ENCODE measurements at regions not wholly inside any gene's neighbourhood (a gene's known extent, or its start where the extent isn't known, plus 50 kb on each side); places are given as distances from the start of the nearest gene placed in this dataset.
A peak's percentile ranks its signal among the peaks of the same experiment; 100 is the strongest.
"Not testable (repeated sequence)": the region's sequence is repeated elsewhere in the genome, so short reads cannot be mapped to it uniquely, and the experiment has no call there.

DNA sequence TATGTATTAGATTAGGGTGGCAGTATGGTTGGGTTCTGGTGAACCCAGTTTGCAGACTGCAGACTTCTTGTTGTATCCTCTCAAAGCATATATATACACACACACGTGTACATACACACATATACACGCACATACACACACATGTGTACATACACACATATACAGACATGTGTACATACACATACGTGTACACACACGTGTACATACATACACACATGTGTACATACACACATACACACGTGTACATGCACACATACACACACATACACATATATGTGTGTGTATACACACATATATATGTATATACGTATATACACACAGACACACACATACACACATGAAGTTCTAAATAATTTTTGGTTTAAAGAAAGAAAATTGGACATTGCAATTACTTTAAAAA, 780.2 kb downstream of the FLRT2 start:
- no peak for DNase-seq

DNA sequence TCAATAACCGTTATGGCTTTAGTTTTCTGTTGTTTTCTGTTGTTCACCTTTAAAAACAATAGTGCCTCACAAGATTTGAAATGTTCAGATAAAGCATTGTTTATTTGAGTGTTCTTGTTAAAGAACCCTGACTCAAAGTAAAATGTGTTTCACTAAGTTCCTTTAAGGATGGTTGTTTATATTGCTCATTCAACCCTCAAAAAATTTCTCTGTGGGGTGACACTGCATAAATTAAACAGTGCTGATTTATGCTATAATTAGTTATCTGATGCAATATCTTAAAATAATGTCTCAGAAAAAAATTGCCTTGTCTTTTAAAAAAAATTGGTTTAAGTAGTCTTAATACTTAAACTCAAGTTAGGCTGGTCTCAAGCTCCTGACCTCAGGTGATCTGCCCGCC, 775.1 kb downstream of the FLRT2 start:
- no peak for DNase-seq

DNA sequence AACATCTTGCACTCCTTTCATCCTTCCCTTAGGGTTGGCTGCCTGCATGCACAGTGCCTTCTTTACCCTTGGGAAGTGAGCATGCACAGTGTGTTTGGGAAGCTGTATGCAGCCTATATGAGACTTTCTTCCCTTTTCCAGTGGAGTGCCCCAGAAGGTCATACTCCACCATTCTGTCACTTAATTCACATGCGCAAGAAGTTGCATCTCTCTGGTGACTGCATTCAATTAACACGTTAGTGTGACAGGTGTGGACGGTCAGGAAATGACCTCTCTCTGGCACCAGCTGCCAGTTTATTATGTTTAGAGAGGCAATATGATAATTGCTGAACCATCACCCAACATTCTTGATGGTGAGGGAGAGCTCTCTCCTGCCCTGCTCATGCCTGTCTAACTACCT, 770.0 kb downstream of the FLRT2 start:
- DNase-seq: no peak

DNA sequence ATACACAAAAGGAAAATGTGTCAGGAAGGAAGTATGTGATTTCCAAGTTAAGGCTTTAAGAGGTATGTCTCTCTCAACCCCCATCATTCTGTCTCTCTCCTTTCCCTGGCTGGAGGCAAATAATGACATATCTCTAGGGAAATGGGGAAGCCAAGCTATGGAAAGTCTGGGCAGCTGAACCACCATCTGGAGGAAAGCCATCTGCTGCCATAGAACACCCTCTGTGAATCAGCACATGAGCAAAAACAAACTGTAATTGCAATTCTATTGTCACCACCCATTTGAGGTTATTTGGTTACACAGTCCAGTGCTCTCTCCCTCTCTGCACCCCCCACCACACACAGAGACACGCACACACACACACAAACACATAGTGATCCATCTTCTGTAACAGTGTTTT, 766.2 kb downstream of the FLRT2 start:
- no peak for DNase-seq

DNA sequence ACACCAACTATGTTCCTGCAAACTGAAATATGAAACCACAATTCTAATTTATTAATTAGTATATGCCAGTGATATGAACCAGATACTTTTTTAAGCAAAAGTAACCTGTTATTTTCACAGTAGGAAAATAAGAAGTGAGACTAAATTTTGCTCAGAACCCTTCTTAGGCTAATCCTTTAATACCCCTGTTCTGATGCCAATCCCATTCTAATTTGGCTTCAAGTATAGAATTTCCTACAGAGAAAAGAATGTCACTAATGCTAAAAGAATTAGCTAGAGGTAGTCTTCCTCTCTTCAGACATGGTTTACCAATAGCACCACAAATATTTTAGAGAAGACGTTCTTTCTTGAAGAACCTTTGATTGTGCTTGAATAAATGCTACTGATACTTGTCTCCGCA, 758.4 kb downstream of the FLRT2 start:
- DNase-seq: no peak

DNA sequence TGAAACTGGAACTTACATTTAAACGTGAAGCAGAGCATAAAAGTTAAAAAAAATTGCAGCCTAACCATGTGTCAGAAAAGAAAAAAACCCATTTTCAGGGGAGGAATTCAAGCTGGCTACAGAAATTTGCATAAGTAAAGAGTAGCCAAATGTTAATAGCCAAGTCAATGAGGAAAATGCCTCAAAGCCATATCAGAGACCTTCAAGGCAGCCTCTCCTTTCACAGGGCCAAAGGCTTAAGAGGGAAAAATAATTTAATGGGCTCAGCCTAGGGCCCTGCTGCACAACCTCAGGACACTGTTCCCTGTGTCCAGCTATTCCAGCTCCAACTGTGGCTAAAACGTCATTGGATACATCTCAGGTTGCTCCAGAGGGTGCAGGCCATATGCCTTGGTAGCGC, 749.5 kb downstream of the FLRT2 start:
- DNase-seq: no peak

DNA sequence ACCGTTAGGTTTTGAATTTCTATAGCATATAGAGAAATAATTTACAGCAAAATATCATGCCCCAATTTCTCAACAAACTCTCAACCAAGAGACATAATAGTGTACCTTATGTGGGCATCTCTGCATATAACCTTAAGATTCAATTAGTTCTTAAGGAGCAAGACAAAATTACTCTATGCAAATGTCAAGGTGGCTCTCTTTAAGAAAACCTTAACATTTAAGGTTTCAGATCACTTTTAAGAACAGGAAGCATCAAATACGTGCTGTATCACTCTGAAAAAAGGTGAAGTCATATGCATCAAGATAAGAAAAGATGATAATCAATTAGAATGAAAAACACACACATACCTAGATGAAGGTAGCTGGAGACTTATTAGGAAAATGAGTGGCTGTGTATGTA, 728.0 kb downstream of the FLRT2 start:
- no peak for DNase-seq

DNA sequence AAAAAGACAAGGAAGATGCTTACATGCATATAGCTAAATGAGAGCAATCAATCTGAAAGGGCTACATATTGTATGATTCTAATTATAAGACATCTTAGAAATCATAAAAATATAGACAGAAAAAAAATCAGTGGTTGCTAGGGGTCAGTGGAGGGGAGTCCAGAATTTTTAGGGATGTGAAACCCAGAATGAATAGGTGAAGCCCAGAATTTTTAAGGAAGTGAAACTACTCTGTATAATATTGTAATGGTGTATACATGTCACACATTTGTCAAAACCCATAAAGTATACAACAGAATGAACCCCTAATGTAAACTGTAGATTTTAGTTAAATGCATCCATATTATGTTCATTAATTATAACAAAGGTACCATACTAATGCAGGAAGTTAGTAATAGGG, 713.2 kb downstream of the FLRT2 start:
- DNase-seq: no peak

DNA sequence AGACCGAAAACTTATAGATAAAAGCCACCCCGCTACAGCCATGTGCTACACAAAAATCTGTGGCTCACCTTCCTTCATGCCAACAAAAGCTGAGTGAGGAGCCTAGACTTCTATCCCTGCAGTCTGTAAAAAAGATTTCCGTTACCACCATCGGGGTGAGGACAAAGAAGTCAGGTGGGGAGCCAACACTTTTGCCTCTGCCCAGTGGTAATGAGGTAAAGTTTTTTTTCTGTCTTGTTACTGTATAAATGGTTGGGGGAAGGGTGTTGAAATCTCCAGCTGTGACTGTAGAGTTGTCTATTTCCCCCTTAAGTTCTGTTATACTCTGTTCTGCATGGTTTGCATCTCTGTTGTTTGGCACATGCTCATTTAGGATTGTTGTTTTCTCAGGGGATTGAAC, 707.8 kb downstream of the FLRT2 start:
- DNase-seq: no peak

DNA sequence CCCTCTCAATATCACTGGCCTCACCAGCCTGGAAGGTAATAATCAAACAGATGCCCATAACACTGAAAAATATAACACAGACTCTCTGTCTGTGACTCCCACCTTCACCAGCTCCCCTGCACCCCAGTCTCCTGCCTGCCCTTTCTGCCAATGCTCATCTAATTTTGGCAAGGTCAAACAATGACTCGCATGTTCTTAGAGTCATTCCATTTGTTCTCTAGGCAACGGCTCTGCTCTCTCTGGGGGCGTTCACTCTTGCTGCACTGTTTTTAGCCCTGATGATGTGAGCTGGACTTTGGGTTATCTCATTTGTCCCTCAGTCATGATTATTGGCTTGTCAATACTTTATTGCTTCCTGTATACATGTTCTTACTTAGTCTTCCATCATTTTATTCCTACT, 691.8 kb downstream of the FLRT2 start:
- DNase-seq: no peak

DNA sequence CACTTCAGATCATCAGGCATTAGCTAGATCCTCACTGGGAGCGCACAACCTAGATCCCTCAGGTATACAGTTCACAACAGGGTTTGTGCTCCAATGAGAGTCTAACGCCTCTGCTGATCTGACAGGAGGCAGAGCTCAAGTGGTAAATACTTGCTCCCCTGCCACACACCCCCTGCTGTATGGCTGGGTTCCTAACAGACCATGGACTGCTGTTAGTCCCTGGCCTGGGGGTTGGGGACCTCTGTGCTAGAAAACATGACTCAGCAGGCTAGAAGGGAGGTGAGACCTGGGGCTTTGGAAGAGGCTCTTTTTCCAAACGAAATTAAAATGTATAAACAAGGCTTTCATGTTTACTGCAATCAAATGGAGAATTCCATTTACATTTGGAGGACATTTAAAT, 691.1 kb downstream of the FLRT2 start:
- no peak for DNase-seq

DNA sequence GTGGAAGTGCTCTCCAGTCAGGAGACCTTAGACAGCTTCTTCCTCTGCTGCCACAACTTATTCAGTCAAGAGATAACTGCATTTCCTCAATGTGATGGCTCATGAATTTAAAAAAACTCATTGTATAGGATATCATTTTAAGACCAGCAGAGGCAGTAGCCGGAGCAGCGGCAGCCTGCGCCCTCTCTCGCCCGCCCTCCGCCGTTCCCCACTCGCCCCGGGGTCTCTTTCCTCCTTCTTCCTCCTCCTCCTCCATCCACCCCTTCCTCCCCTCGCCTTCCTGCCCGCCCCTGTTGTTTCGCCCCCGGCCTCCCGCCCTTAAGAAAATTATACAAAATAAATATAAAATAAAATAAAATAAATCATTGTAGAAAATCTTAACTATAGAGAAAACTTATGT, 687.6 kb downstream of the FLRT2 start:
- no peak for DNase-seq

DNA sequence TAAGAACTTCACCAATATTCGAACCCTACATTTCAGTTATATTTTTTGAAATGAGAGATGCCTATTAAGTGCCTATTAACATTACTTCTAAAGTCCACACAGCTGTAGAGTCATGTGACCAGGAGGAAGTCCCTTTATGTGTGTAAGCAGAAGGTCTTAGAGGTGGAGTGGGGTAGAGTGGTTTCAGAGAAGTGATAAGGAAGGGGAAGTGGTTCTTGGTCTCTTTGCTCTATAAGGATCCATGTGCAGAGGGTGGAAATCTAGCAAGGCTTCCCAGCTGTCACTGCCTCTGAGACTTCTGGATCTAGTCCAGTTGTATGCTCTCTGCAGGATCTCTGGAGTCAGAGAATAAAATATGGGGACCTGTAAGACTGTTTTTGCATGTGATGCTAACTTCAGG, 673.9 kb downstream of the FLRT2 start:
- peak; percentile 13 for DNase-seq

DNA sequence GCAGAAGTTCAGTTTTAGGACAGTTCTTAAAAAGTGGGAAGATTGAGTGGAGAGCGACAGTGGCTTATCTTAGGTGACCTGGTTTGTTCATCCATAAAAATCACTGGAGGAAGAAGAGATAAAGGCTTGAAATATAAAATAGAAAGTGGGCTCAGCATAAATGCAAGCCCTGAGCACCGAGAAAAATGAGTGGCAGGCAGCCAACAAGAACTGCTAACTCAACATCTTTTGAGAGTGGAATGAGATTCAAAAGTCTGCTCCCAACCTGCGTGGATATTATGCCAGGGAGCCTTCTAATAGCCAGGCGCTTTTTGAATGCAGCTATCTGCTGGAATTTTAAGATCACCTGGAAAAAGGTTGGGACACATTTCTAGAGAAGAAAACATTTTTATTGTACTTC, 666.5 kb downstream of the FLRT2 start:
- DNase-seq: no peak

DNA sequence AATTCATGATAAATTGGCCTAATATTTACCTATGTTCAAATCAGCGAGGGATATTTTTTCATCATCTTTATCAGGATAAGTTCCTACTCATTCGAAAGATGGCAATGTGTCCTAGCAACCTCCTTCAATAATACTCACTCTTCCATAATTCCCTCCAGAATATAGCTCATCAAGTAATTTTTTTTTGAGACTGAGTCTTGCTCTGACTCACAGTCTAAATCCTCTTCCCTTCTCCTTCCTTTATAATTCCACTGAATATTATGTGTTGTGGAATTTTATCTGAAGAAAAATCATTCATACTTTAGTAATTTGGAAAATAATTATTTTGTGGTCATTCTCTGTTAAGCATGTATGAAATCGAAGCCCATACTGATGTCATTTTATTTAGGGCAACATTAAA, 663.8 kb downstream of the FLRT2 start:
- DNase-seq: no peak

DNA sequence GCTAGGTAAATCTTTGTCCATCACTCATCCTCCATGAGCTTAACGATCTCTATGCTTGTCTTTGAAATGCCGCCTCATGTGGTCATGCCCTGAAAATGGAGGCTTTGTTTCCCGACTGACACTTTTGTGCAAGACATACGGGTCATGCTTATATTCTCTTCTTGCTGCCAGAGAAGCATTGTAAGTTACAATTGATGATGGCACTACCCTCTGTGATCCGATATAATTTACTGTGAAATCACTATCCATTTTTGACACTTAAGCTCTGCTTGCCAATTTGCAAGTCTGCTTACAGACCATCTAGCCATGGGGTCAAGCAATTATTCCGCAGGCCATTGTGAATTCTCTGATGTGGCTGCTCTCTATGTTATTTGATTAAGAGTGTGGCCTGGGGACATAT, 650.0 kb downstream of the FLRT2 start:
- DNase-seq: no peak

DNA sequence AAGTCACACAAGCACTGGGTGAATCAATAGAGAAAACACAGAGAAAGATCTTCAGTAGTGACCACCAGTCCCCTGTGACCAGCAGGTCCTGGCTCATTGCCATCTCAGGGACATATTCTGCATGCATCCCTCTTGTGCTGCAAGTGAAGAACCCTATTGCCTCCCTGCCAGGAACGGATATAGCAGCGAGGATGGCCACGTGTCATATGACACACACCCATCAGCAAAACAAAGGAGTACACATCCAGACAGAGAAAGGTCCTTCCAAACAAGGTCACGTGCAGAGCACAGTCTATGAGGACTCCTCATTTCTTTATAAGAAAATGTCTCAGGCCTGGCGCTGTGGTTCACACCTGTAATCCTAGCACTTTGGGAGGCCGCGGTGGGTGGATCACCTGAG, 638.4 kb downstream of the FLRT2 start:
- no peak for DNase-seq

DNA sequence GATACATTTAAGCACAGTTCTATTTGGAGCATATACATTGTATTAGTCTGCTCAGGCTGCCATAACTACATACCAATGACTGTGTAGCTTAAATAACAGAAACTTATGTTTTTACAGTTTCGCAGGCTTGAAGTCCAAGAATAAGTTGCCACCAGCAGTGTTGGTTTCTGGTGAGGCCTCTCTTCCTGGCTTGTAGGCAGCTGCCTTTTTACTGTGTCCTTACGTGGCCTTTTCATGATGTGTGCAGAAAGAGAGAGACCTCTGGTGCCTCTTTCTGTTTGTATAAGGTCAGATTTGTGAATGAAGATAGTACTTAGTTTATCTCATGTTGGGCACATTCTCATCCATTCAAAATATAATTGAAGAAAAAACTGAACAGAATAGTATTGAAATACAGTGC, 636.6 kb downstream of the FLRT2 start:
- DNase-seq: no peak

DNA sequence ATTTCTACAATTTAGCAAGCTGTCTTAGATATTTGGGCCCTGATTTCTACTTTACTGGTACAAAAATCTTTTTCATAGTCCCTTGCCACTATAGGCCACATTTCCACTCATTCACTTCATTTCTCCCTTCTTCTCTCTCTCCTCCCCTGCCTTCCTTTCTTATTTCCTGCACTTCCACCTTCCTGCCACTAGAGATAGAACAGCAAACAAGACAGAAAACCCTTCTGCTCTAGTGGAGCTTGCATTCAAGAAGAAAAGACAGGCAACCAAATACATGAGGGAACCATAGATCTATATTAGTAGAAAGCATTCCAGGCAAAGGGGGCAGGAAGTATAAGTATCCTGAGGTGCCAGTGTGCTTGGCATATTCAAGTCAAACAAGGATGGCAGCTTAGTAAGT, 623.5 kb downstream of the FLRT2 start:
- no peak for DNase-seq

DNA sequence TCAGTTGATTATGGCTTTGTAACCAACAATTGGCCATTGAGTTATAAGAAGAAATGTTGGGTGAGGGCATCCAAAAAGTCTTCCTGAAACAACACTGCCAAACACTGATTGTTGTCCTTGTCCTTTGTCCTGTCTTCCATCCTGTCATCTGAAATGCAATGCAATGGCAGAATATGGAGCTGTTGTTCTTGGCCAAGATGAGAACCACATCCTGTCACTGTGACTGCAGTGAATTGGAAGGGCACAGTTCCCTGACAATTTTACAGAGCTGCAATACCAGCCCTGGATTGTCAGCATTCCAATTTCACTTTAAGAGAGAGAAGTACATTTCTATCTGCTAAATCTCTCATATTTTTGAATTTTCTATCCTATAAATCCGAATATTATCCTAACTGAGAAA, 613.3 kb downstream of the FLRT2 start:
- DNase-seq: no peak

DNA sequence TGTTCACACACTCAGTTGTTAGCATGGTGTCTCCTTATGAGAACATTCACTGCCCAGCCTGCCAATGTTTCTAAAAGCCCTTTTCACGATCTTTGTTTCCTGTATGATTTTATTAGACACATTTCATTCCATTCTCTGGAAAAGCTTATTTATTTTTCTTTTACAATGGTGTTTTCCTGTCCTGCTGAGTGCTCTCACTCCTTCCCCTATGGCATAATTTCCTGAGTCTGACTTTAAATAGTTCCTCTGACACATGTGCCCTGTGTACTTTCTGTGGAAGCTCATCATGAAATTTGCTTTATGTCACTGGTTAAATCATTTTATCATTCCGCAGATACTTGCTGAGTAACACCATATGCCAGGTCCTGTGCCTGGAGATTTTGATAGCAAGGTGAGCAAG, 612.0 kb downstream of the FLRT2 start:
- no peak for DNase-seq

DNA sequence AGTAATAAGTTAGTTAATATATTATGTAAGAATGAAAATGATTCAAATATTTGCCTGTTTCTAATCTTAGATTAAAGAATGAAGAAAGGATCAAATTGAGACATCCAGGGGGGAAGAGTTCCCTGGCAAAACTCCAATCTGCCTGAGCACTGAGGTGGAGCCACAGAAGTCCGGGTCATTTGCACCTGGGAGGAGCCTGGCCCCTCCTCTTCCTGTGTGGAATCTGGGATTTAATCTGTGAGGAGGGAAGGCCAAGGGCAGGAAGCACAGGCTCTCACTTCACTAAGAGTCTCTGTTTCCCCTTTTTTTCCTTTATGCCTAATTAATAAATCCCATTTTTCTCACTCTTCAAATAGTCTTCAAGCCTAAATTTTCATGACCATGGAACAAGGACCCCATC, 599.5 kb downstream of the FLRT2 start:
- no peak for DNase-seq

DNA sequence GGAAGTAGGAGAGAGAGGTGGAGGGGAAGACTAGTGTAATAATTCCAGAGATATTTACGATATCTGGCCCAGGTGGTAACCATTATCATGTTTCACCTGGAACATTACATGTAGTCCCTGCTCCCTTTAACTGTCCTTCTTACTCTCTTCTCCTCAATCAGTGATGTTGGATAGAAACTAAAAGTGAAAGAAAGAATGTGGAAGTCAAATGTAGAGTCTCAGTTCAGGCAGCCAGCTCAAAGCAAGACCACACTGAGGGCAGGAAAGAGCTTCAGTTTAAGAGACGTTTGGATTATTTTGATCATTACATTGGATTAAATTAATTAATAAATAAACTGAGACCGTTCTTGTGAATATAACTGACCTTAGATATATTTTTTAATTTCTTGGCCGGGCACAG, 594.4 kb downstream of the FLRT2 start:
- no peak for DNase-seq

DNA sequence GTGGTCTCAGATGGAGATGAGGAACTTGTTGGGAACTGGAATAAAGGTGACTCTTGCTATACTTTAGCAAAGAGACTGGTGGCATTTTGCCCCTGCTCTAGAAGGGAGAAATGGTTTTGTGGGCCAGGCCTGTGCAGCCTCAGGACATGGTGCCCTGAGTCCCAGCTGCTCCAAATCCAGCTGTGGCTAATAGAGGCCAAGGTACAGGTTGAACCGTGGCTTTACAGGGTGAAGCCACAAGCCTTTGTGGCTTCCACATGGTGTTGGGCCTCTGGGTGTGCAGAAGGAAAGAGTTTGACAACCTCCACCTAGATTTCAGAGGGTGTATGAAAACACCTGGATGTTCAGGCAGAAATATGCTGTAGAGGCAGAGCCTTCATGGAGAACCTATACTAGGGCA, 586.0 kb downstream of the FLRT2 start:
- DNase-seq: no peak

DNA sequence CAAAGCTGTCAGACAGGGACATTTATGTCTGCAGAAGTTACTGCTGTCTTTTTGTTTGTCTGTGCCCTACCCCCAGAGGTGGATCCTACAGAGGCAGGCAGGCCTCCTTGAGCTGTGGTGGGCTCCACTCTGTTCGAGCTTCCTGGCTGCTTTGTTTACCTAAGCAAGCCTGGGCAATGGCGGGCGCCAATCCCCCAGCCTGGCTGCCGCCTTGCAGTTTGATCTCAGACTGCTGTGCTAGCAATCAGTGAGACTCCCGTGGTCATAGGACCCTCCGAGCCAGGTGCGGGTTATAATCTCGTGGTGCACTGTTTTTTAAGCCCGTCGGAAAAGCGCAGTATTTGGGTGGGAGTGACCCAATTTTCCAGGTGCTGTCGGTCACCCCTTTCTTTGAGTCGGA, 580.9 kb downstream of the FLRT2 start:
- DNase-seq: not testable (repeated sequence)

DNA sequence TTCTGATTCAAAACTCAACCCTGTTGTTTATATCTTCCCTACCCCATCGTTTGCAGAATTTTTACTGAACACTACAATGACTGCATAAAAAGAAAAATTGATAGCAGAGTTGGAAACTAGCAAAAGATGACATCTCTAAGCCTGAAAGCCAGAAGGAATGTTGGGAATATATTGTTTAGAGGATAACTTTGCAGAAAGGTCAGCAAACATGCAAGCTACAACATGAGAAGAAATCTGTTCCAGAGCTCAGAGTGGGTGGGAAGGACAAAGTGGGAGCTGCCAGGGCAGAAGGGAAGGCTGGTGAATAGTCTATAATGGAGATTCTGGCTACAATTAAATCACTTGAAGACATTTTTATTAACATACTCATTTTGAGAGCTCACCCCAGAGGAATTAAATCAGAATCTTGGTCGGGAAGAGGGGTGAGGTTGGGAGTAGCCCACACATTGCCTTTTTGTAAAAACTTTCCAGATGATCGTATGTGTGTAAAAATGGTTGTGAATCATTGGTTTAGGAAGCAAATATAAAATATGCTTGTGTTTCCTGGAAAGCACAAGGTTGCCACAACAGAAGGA, 574.8 kb downstream of the FLRT2 start:
- DNase-seq: no peak

Data from DMS79 (cell line).